ENCODE measurements at regions not wholly inside any gene's neighbourhood (a gene's known extent, or its start where the extent isn't known, plus 50 kb on each side); places are given as distances from the start of the nearest gene placed in this dataset.

- H4K20me1 ChIP-seq (ENCODE audit: insufficient read depth, low read length), result no peaks in the 10 kb centered on the region
- H3K27ac ChIP-seq (ENCODE audit: low read depth, low read length, poor library complexity, severe bottlenecking), result no peak overlapping the region
- TF ChIP-seq EZH2 (IDR thresholded peaks at IDR 0.05; ENCODE audit: borderline replicate concordance, low read length) (no peak), CTCF (IDR thresholded peaks at IDR 0.05; ENCODE audit: low read length) (no peak)
- H2AFZ ChIP-seq (ENCODE audit: low read length), result no peak overlapping the region
- H3F3A ChIP-seq (ENCODE audit: insufficient read depth, low read length), result no peaks in the 10 kb centered on the region
- H3K4me1 ChIP-seq (ENCODE audit: insufficient read depth, low read length, severe bottlenecking), result no peaks in the 10 kb centered on the region
- no peaks in the 10 kb centered on the region for H3K27me3 ChIP-seq (ENCODE audit: insufficient read depth, low read length)
- no peak overlapping the region for H3K4me2 ChIP-seq (ENCODE audit: low read length)
- H3K4me3 ChIP-seq (ENCODE audit: low read depth, low read length, poor library complexity, severe bottlenecking), result no peak overlapping the region
- no peaks in the 10 kb centered on the region for H3K9me3 ChIP-seq (ENCODE audit: low read length)
- H3K9ac ChIP-seq (ENCODE audit: low read length), result no peak overlapping the region
- H3K79me2 ChIP-seq (ENCODE audit: insufficient read depth, low read length), result no peaks in the 10 kb centered on the region
- H3K36me3 ChIP-seq (ENCODE audit: insufficient read depth, low read length), result no peaks in the 10 kb centered on the region
- H3K9me2 ChIP-seq (ENCODE audit: low read depth, low read length), result no peaks in the 10 kb centered on the region
These were observed 197.4 kb upstream of the NCKAP5 start for GRCh38 chr2:133765658-133766057.

GRCh38 chr2:133766164-133766832 is 198.0 kb upstream of the NCKAP5 start:
- no peaks in the 10 kb centered on the region for H3K4me1 ChIP-seq (ENCODE audit: insufficient read depth, low read length, severe bottlenecking)
- no peaks in the 10 kb centered on the region for H3F3A ChIP-seq (ENCODE audit: insufficient read depth, low read length)
- no peaks in the 10 kb centered on the region for H3K79me2 ChIP-seq (ENCODE audit: insufficient read depth, low read length)
- no peaks in the 10 kb centered on the region for H3K9me2 ChIP-seq (ENCODE audit: low read depth, low read length)
- TF ChIP-seq EZH2 (IDR thresholded peaks at IDR 0.05; ENCODE audit: borderline replicate concordance, low read length), result no peak
- no peak for TF ChIP-seq CTCF (IDR thresholded peaks at IDR 0.05; ENCODE audit: low read length)
- H3K36me3 ChIP-seq (ENCODE audit: insufficient read depth, low read length), result no peaks in the 10 kb centered on the region
- H2AFZ ChIP-seq (ENCODE audit: low read length), result no peak overlapping the region
- no peak overlapping the region for H3K27ac ChIP-seq (ENCODE audit: low read depth, low read length, poor library complexity, severe bottlenecking)
- no peak overlapping the region for H3K4me2 ChIP-seq (ENCODE audit: low read length)
- H3K9ac ChIP-seq (ENCODE audit: low read length), result no peak overlapping the region
- H3K27me3 ChIP-seq (ENCODE audit: insufficient read depth, low read length), result no peaks in the 10 kb centered on the region
- H4K20me1 ChIP-seq (ENCODE audit: insufficient read depth, low read length), result no peaks in the 10 kb centered on the region
- no peaks in the 10 kb centered on the region for H3K9me3 ChIP-seq (ENCODE audit: low read length)
- H3K4me3 ChIP-seq (ENCODE audit: low read depth, low read length, poor library complexity, severe bottlenecking), result no peak overlapping the region

GRCh38 chr2:133768256-133768655 is 200.0 kb upstream of the NCKAP5 start:
- H3K27me3 ChIP-seq (ENCODE audit: insufficient read depth, low read length), result no peaks in the 10 kb centered on the region
- no peaks in the 10 kb centered on the region for H3K9me2 ChIP-seq (ENCODE audit: low read depth, low read length)
- H3F3A ChIP-seq (ENCODE audit: insufficient read depth, low read length), result no peaks in the 10 kb centered on the region
- H3K4me1 ChIP-seq (ENCODE audit: insufficient read depth, low read length, severe bottlenecking), result no peaks in the 10 kb centered on the region
- H3K79me2 ChIP-seq (ENCODE audit: insufficient read depth, low read length), result no peaks in the 10 kb centered on the region
- H3K36me3 ChIP-seq (ENCODE audit: insufficient read depth, low read length), result no peaks in the 10 kb centered on the region
- no peaks in the 10 kb centered on the region for H3K9me3 ChIP-seq (ENCODE audit: low read length)
- H2AFZ ChIP-seq (ENCODE audit: low read length), result no peak overlapping the region
- TF ChIP-seq CTCF (IDR thresholded peaks at IDR 0.05; ENCODE audit: low read length), result no peak
- no peak for TF ChIP-seq EZH2 (IDR thresholded peaks at IDR 0.05; ENCODE audit: borderline replicate concordance, low read length)
- no peak overlapping the region for H3K9ac ChIP-seq (ENCODE audit: low read length)
- H3K4me3 ChIP-seq (ENCODE audit: low read depth, low read length, poor library complexity, severe bottlenecking), result no peak overlapping the region
- no peak overlapping the region for H3K27ac ChIP-seq (ENCODE audit: low read depth, low read length, poor library complexity, severe bottlenecking)
- H3K4me2 ChIP-seq (ENCODE audit: low read length), result no peak overlapping the region
- no peaks in the 10 kb centered on the region for H4K20me1 ChIP-seq (ENCODE audit: insufficient read depth, low read length)
